Bone marrow (tissue), 2 donors: ENCODE measurements at regions not wholly inside any gene's neighbourhood (a gene's known extent, or its start where the extent isn't known, plus 50 kb on each side); places are given as distances from the start of the nearest gene placed in this dataset.

Source experiments
- DNase-seq, 2 donors: peaks; one replicate each; lab custom pipeline; 2025; lab: John Stamatoyannopoulos, UW

GRCh38 chr2:48138898-48139297 lies 175.6 kb upstream of the FOXN2 start:
- no peak for DNase-seq

GRCh38 chr2:48140586-48140985 lies 173.9 kb upstream of the FOXN2 start:
- DNase-seq: no peak

GRCh38 chr2:48144777-48145176 lies 169.7 kb upstream of the FOXN2 start:
- DNase-seq: no peak

- no peak for DNase-seq
These were observed 168.5 kb upstream of the FOXN2 start for GRCh38 chr2:48145845-48146452.

- no peak for DNase-seq
These were observed 167.9 kb upstream of the FOXN2 start for GRCh38 chr2:48146552-48146951.

GRCh38 chr2:48147719-48148118 lies 166.8 kb upstream of the FOXN2 start:
- no peak for DNase-seq

GRCh38 chr2:48148841-48149430 lies 165.5 kb upstream of the FOXN2 start:
- no peak for DNase-seq

- DNase-seq: no peak
These were observed 157.3 kb upstream of the FOXN2 start for GRCh38 chr2:48157150-48157549.

GRCh38 chr2:48161628-48162027 lies 152.9 kb upstream of the FOXN2 start:
- peak in 1 of 2 donors; percentile 38 for DNase-seq

- no peak for DNase-seq
These were observed 151.7 kb upstream of the FOXN2 start for GRCh38 chr2:48162742-48163141.

- no peak for DNase-seq
These were observed 149.3 kb upstream of the FOXN2 start for GRCh38 chr2:48165070-48165753.

- DNase-seq: peak in 1 of 2 donors; percentile 56
These were observed 145.3 kb upstream of the FOXN2 start for GRCh38 chr2:48169141-48169592.

- DNase-seq: no peak
These were observed 144.2 kb upstream of the FOXN2 start for GRCh38 chr2:48170281-48170680.

GRCh38 chr2:48173141-48173540 lies 141.3 kb upstream of the FOXN2 start:
- DNase-seq: no peak

GRCh38 chr2:48174503-48174902 lies 140.0 kb upstream of the FOXN2 start:
- no peak for DNase-seq

GRCh38 chr2:48175254-48175653 lies 139.2 kb upstream of the FOXN2 start:
- DNase-seq: no peak

- no peak for DNase-seq
These were observed 138.8 kb upstream of the FOXN2 start for GRCh38 chr2:48175656-48176055.

- DNase-seq: no peak
These were observed 137.6 kb upstream of the FOXN2 start for GRCh38 chr2:48176876-48177275.

GRCh38 chr2:48178611-48179010 lies 135.9 kb upstream of the FOXN2 start:
- no peak for DNase-seq

- no peak for DNase-seq
These were observed 133.9 kb upstream of the FOXN2 start for GRCh38 chr2:48180557-48180956.

GRCh38 chr2:48183276-48183675 lies 131.2 kb upstream of the FOXN2 start:
- DNase-seq: no peak

GRCh38 chr2:48183991-48184390 lies 130.5 kb upstream of the FOXN2 start:
- no peak for DNase-seq

- no peak for DNase-seq
These were observed 127.0 kb upstream of the FOXN2 start for GRCh38 chr2:48187503-48187902.
